CD14-positive monocyte (primary cell): ENCODE measurements at regions not wholly inside any gene's neighbourhood (a gene's known extent, or its start where the extent isn't known, plus 50 kb on each side); places are given as distances from the start of the nearest gene placed in this dataset.

Source experiments
- DNase-seq, 3 donors: peaks; one replicate each; pipeline ENCODE4 v3.0.0-alpha.2; 2011 to 2022
- H2AFZ ChIP-seq: 2 replicates; pipeline ENCODE4 v1.6.0; 2012; ENCODE audit warnings: mild to moderate bottlenecking, low read depth, low read length, inconsistent platforms; ENCODE audit not compliant: insufficient read depth, poor library complexity, severe bottlenecking
- H3K27ac ChIP-seq, 2 donors: 1 replicate in 1 of 2; 2 replicates in 1 of 2; pipeline ENCODE4 v1.5.1; 2012 to 2013; ENCODE audit warnings: low read length in 2 of 2, control low read depth in 1 of 2, inconsistent platforms in 1 of 2, low read depth in 1 of 2, mild to moderate bottlenecking in 1 of 2
- H3K27me3 ChIP-seq, 2 donors: one replicate each; pipeline versions ENCODE4 v1.6.0 to v1.6.1; 2011 to 2013; ENCODE audit warnings: low read length in 2 of 2; ENCODE audit not compliant: control insufficient read depth in 2 of 2, insufficient read depth in 2 of 2
- H3K36me3 ChIP-seq, 2 donors: replicated peaks in 1 of 2; 1 replicate in 1 of 2; 2 replicates in 1 of 2; pipeline versions ENCODE4 v1.5.1 to v1.6.1; 2012 to 2013; ENCODE audit warnings: low read length in 2 of 2, control low read depth in 1 of 2, inconsistent platforms in 1 of 2, mild to moderate bottlenecking in 1 of 2; ENCODE audit not compliant: insufficient read depth in 2 of 2, control insufficient read depth in 1 of 2
- H3K4me1 ChIP-seq, 2 donors: 1 replicate in 1 of 2; 2 replicates in 1 of 2; pipeline versions ENCODE4 v1.5.1 to v1.6.1; 2012 to 2013; ENCODE audit warnings: low read length in 2 of 2, control low read depth in 1 of 2, inconsistent platforms in 1 of 2, mild to moderate bottlenecking in 1 of 2, moderate library complexity in 1 of 2; ENCODE audit not compliant: insufficient read depth in 2 of 2, control insufficient read depth in 1 of 2
- H3K4me2 ChIP-seq: replicated peaks from 2 replicates; pipeline ENCODE3; 2012; ENCODE audit warnings: low read length, moderate library complexity, mild to moderate bottlenecking; ENCODE audit not compliant: poor library complexity, severe bottlenecking; ENCODE audit errors: extremely low read depth
- H3K4me3 ChIP-seq, 3 experiments: fragments of 200-600 bp in 1 of 3; sonication (generic) in 1 of 3; replicated peaks in 1 of 3; 1 replicate in 2 of 3; 2 replicates in 1 of 3; pipeline ENCODE4 v1.5.1; 2011 to 2013; ENCODE audit warnings: low read length in 3 of 3, mild to moderate bottlenecking in 3 of 3, control low read depth in 2 of 3, low read depth in 2 of 3, inconsistent platforms in 1 of 3, moderate library complexity in 1 of 3
- H3K79me2 ChIP-seq: 2 replicates; pipeline ENCODE4 v1.6.0; 2012; ENCODE audit warnings: mild to moderate bottlenecking, control low read depth, inconsistent platforms, low read length, moderate library complexity; ENCODE audit not compliant: insufficient read depth
- H3K9ac ChIP-seq: 2 replicates; pipeline ENCODE4 v1.6.0; 2017; ENCODE audit warnings: low read length, mild to moderate bottlenecking; ENCODE audit not compliant: insufficient read depth, poor library complexity, severe bottlenecking
- H3K9me3 ChIP-seq, 2 donors: replicated peaks in 1 of 2; 1 replicate in 1 of 2; 2 replicates in 1 of 2; pipeline versions ENCODE4 v1.5.1 to v1.6.1; 2012 to 2013; ENCODE audit warnings: low read length in 2 of 2, control low read depth in 1 of 2; ENCODE audit not compliant: control insufficient read depth in 1 of 2, insufficient read depth in 1 of 2
- H4K20me1 ChIP-seq: 2 replicates; pipeline ENCODE4 v1.6.0; 2012; ENCODE audit warnings: mild to moderate bottlenecking, low read length, control low read depth, moderate library complexity; ENCODE audit not compliant: insufficient read depth
- H3K27ac Mint-ChIP-seq, 7 donors: one replicate each; pipeline ENCODE4 v1.8.0; 2020; ENCODE audit warnings: mild to moderate bottlenecking in 7 of 7, mixed read lengths in 7 of 7, moderate library complexity in 6 of 7, inconsistent platforms in 2 of 7
- H3K27me3 Mint-ChIP-seq, 3 donors: one replicate each; pipeline ENCODE4 v1.8.0; 2021 to 2022; ENCODE audit warnings: low read depth in 3 of 3, mild to moderate bottlenecking in 3 of 3, mixed read lengths in 3 of 3, moderate library complexity in 3 of 3, inconsistent platforms in 1 of 3
- H3K36me3 Mint-ChIP-seq, 2 donors: one replicate each; pipeline ENCODE4 v1.8.0; 2020; ENCODE audit warnings: mixed read lengths in 2 of 2, inconsistent platforms in 1 of 2, mild to moderate bottlenecking in 1 of 2
- H3K4me1 Mint-ChIP-seq: one replicate; pipeline ENCODE4 v1.8.0; 2020; ENCODE audit warnings: mild to moderate bottlenecking, mixed read lengths
- H3K4me3 Mint-ChIP-seq, 2 donors: one replicate each; pipeline ENCODE4 v1.8.0; 2020; ENCODE audit warnings: mild to moderate bottlenecking in 2 of 2, mixed read lengths in 2 of 2, moderate library complexity in 1 of 2
- H3K9me3 Mint-ChIP-seq, 7 donors: one replicate each; pipeline ENCODE4 v1.8.0; 2020 to 2022; ENCODE audit warnings: mixed read lengths in 7 of 7, mild to moderate bottlenecking in 6 of 7, moderate library complexity in 6 of 7, inconsistent platforms in 2 of 7
- WGBS: methylation state at CpG from one replicate; pipeline ENCODE4 v1.1.5; 2013; ENCODE audit warnings: missing lambda C conversion rate; ENCODE audit not compliant: insufficient coverage; 5-methylcytosine and 5-hydroxymethylcytosine counted together
- intact Hi-C, 2 donors: fragments of 100-400 bp; cut with micrococcal nuclease; formaldehyde crosslinking; loops; one replicate each; pipeline versions ENCODE4 v1.15.0 to v1.15.1; 2023
- TF ChIP-seq, protein P1 (sequence below): fragments of 200-600 bp; IDR thresholded peaks from one replicate; pipeline ENCODE4 v1.8.0; 2022; ENCODE audit warnings: antibody characterized with exemption, mild to moderate bottlenecking

DNA sequence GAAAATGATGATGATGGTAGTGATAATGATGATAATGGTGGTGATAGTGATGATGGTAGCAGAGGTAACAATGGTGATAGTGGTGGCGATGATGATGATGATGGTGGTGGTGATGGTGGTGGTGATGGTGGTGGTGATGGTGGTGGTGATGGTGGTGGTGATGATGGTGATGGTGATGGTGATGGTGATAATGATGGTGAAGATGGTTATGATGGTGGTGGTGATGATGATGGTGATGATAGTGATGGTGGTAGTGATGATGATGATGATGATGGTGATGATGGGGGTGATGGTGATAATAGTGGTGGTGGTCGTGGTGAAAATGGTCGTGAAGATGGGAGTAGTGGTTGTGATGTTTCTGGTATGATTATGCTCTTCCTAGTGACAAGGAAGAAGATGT, 581.8 kb downstream of the HS3ST4 start:
- Histone ChIP-seq H3K9ac (no peak overlapping the region), H3K27me3 (no peaks in the 10 kb centered on the region), H3K9me3 (no peaks in the 10 kb centered on the region), H3K79me2 (no peaks in the 10 kb centered on the region), H3K4me2 (no peak overlapping the region), H4K20me1 (no peaks in the 10 kb centered on the region), H2AFZ (no peak overlapping the region), H3K27ac (no peak overlapping the region), H3K4me3 (no peak overlapping the region), H3K36me3 (no peaks in the 10 kb centered on the region), H3K4me1 (no peaks in the 10 kb centered on the region)
- Mint-ChIP-seq H3K27me3 (no peaks in the 10 kb centered on the region), H3K9me3 (peaks cover 0 to 8% (median 3%) of the 10 kb centered on the region in 7 donors), H3K4me3 (no peak overlapping the region), H3K36me3 (no peaks in the 10 kb centered on the region), H3K4me1 (no peaks in the 10 kb centered on the region), H3K27ac (no peak overlapping the region)
- intact Hi-C loops, result no loop called here
- 75% methylated on average over 2 of the region's 3 CpGs for WGBS
- no peak for DNase-seq
- TF ChIP-seq, protein P1, sequence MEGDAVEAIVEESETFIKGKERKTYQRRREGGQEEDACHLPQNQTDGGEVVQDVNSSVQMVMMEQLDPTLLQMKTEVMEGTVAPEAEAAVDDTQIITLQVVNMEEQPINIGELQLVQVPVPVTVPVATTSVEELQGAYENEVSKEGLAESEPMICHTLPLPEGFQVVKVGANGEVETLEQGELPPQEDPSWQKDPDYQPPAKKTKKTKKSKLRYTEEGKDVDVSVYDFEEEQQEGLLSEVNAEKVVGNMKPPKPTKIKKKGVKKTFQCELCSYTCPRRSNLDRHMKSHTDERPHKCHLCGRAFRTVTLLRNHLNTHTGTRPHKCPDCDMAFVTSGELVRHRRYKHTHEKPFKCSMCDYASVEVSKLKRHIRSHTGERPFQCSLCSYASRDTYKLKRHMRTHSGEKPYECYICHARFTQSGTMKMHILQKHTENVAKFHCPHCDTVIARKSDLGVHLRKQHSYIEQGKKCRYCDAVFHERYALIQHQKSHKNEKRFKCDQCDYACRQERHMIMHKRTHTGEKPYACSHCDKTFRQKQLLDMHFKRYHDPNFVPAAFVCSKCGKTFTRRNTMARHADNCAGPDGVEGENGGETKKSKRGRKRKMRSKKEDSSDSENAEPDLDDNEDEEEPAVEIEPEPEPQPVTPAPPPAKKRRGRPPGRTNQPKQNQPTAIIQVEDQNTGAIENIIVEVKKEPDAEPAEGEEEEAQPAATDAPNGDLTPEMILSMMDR, result no peak

DNA sequence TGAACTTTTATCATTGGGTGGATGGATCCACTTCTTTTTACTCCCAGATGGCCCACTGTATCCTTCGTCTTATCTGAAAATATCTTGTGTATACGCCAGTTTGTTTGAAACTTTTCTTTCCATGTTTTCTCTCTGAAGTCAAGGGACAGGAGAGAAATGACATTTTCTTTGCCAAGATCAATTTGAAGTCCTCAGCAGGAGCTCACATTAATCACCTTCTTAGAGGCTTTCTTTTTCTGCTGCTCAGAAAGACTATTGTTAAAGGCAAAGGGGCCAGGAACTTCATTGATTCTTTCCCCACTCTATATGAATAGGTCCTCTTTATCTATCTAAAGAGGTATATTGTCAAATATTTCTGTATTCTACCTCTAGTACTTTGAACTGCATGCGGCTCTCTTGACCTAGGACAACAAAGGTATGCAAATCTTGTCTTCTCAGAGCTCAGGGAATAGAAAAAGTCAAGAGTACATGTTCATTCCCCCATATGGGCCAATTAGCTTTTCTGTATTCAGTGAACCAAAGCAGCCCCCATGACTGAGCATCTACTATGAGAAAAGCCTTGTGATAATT, 583.3 kb downstream of the HS3ST4 start:
- Mint-ChIP-seq H3K36me3 (no peaks in the 10 kb centered on the region), H3K4me1 (no peaks in the 10 kb centered on the region), H3K27ac (no peak overlapping the region), H3K27me3 (no peaks in the 10 kb centered on the region), H3K4me3 (no peak overlapping the region), H3K9me3 (peaks cover 0 to 12% (median 8%) of the 10 kb centered on the region in 7 donors)
- no peak for DNase-seq
- Histone ChIP-seq H3K9me3 (no peaks in the 10 kb centered on the region), H3K27ac (no peak overlapping the region), H3K4me1 (no peaks in the 10 kb centered on the region), H3K4me3 (no peak overlapping the region), H3K9ac (no peak overlapping the region), H3K79me2 (no peaks in the 10 kb centered on the region), H3K36me3 (no peaks in the 10 kb centered on the region), H3K27me3 (no peaks in the 10 kb centered on the region), H4K20me1 (no peaks in the 10 kb centered on the region), H3K4me2 (no peak overlapping the region), H2AFZ (no peak overlapping the region)
- no CpG with 5 or more reads among the region's 3 CpGs for WGBS
- intact Hi-C loops, result no loop called here
- TF ChIP-seq, protein P1, result no peak
